SK-N-MC (cell line): ENCODE measurements at regions not wholly inside any gene's neighbourhood (a gene's known extent, or its start where the extent isn't known, plus 50 kb on each side); places are given as distances from the start of the nearest gene placed in this dataset.

Experiments
- EZH2 ChIP-seq: fragments of 200-600 bp; sonication (generic); IDR thresholded peaks from one replicate; pipeline ENCODE4 v1.6.1; 2017; ENCODE audit warnings: antibody characterized with exemption
- FOXP2 ChIP-seq: optimal IDR thresholded peaks from 2 replicates; pipeline ENCODE3; 2011; ENCODE audit warnings: mild to moderate bottlenecking, moderate library complexity; ENCODE audit not compliant: insufficient read depth; ENCODE audit errors: extremely low read length, control extremely low read depth
- POLR2AphosphoS5 ChIP-seq: IDR thresholded peaks from 2 replicates; pipeline ENCODE4 v1.6.1; 2012; ENCODE audit warnings: mild to moderate bottlenecking, low read depth, low read length, borderline replicate concordance

- TF ChIP-seq EZH2 (no peak), POLR2AphosphoS5 (no peak), FOXP2 (no peak)
These were observed 1106.6 kb upstream of the CDH18 start for GRCh38 chr5:21094619-21095018.
